ENCODE measurements at regions not wholly inside any gene's neighbourhood (a gene's known extent, or its start where the extent isn't known, plus 50 kb on each side); places are given as distances from the start of the nearest gene placed in this dataset.

DNA sequence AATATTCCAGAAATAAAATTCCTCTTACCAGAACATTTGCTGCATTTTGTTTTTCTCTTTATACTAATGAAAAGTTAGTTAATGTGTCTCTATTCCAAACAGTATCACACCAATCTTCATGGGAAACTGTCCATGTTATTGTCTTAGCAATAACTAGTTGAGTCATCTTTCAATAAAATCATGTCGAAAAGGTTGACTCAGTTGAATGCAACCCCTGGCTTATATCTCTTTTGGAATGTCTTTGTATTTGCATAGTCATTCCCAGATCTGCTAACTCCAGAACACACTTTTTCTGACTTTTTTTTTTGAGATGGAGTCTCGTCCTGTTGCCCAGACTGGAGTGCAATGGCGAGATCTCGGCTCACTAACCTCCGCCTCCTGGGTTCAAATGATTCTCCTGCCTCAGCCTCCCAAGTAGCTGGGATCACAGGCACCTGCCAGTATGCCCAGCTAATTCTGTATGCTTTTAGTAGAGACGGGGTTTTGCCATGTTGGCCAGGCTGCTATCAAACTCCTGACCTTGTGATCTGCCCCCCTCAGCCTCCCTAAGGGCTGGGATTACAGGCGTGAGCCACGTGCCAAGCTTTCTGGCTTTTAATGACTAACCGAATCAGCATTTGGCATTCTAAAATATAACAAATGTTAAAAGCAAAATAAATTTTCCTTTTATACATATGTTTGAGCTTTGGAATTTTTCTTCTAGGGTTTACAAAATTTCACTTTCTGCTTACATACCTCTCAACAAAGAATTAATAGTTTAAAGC is 133.2 kb upstream of the GULP1 start:
- DNase-seq (no peak), ATAC-seq (no peak)
- Histone ChIP-seq H3K36me3 (no peaks in the 10 kb centered on the region), H3K4me3 (no peak overlapping the region), H3K27ac (no peak overlapping the region), H3K9me3 (no peaks in the 10 kb centered on the region), H3K4me1 (no peaks in the 10 kb centered on the region), H3K27me3 (no peaks in the 10 kb centered on the region)
- intact Hi-C loops (cut with DNase I): no loop called here
- TF ChIP-seq, protein P1, sequence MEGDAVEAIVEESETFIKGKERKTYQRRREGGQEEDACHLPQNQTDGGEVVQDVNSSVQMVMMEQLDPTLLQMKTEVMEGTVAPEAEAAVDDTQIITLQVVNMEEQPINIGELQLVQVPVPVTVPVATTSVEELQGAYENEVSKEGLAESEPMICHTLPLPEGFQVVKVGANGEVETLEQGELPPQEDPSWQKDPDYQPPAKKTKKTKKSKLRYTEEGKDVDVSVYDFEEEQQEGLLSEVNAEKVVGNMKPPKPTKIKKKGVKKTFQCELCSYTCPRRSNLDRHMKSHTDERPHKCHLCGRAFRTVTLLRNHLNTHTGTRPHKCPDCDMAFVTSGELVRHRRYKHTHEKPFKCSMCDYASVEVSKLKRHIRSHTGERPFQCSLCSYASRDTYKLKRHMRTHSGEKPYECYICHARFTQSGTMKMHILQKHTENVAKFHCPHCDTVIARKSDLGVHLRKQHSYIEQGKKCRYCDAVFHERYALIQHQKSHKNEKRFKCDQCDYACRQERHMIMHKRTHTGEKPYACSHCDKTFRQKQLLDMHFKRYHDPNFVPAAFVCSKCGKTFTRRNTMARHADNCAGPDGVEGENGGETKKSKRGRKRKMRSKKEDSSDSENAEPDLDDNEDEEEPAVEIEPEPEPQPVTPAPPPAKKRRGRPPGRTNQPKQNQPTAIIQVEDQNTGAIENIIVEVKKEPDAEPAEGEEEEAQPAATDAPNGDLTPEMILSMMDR (IDR thresholded peaks at IDR 0.05): no peak
- WGBS, 2 donors: 75 to 79% methylated on average over 9 of the region's 9 CpGs

DNA sequence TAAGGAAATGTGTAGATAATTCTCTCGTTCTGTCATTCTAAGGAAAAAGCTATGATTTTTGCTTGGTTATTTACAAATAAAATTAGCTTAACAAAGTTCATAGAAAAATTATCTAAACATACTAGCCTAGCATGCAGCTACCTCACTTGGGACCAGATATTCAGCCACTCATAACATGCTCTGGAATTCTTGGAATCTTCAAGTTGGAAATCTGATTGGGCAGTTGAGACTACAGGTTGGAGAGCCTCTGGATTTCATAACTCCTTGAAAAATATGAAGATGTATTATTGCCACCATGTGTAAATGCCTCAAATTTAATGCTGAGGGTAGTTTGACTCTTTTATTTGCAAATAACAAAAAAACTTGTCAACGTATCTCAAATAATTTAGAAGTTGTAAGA is 132.2 kb upstream of the GULP1 start:
- Histone ChIP-seq H3K27ac (no peak overlapping the region), H3K9me3 (no peaks in the 10 kb centered on the region), H3K4me1 (no peaks in the 10 kb centered on the region), H3K36me3 (no peaks in the 10 kb centered on the region), H3K27me3 (no peaks in the 10 kb centered on the region), H3K4me3 (no peak overlapping the region)
- WGBS, 2 donors: 81 to 94% methylated on average over 2 of the region's 2 CpGs
- no peak for ATAC-seq
- intact Hi-C loops (cut with DNase I): no loop called here
- DNase-seq: no peak
- TF ChIP-seq, protein P1 (IDR thresholded peaks at IDR 0.05): no peak

DNA sequence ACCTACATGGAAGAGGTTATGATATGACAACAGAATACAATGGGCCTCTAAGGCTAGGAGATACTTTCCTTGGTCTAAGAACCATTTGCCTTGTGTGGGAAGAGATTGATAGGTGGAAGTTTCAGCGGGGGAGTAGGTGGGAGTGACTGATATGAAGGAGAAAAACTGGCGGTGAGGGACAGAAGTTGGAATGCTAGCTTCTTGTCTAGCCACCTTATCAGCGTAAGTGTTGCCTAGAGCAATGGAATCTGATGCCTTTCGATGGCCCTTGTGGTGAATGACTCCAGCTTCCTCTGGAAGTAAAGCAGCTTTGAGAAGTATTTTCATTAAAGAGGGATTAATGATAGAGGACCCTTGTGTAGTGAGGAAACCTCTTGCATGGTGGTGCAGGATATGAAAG is 121.3 kb upstream of the GULP1 start:
- no peaks in the 10 kb centered on the region for H3K9me3 ChIP-seq
- no peaks in the 10 kb centered on the region for H3K36me3 ChIP-seq
- no peak for ATAC-seq
- TF ChIP-seq, protein P1 (IDR thresholded peaks at IDR 0.05): no peak
- intact Hi-C loops (cut with DNase I): no loop called here
- DNase-seq: no peak
- H3K4me1 ChIP-seq: no peaks in the 10 kb centered on the region
- no peak overlapping the region for H3K27ac ChIP-seq
- H3K27me3 ChIP-seq: no peaks in the 10 kb centered on the region
- 47 to 53% methylated on average over 4 of the region's 4 CpGs for WGBS, 2 donors
- no peak overlapping the region for H3K4me3 ChIP-seq

DNA sequence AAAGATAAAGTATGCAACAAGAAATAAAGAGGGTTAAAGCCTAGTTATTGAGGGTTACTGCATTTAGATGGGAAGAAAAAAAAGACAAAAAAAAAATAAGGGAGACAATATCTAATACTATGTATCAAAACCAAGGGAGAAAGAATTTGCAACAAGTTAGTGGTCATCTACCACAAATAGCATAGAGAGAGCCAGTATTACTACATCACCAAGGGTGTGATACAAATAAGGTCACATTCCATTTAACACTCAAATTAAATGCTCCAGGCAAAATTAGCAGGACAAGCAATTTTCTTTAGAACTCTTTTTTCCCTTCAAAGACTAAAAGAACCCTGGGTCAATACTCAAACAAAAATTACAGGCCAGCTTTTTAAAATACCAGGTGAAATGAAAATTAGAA is 115.1 kb upstream of the GULP1 start:
- no peak overlapping the region for H3K27ac ChIP-seq
- intact Hi-C loops (cut with DNase I): no loop called here
- H3K36me3 ChIP-seq: no peaks in the 10 kb centered on the region
- DNase-seq: no peak
- H3K4me1 ChIP-seq: no peaks in the 10 kb centered on the region
- H3K4me3 ChIP-seq: no peak overlapping the region
- ATAC-seq: no peak
- H3K27me3 ChIP-seq: no peaks in the 10 kb centered on the region
- no peaks in the 10 kb centered on the region for H3K9me3 ChIP-seq
- TF ChIP-seq, protein P1 (IDR thresholded peaks at IDR 0.05): no peak

Measured in heart right ventricle (tissue), 16 donors.